ENCODE measurements at regions not wholly inside any gene's neighbourhood (a gene's known extent, or its start where the extent isn't known, plus 50 kb on each side); places are given as distances from the start of the nearest gene placed in this dataset.

- TF ChIP-seq, protein P1, sequence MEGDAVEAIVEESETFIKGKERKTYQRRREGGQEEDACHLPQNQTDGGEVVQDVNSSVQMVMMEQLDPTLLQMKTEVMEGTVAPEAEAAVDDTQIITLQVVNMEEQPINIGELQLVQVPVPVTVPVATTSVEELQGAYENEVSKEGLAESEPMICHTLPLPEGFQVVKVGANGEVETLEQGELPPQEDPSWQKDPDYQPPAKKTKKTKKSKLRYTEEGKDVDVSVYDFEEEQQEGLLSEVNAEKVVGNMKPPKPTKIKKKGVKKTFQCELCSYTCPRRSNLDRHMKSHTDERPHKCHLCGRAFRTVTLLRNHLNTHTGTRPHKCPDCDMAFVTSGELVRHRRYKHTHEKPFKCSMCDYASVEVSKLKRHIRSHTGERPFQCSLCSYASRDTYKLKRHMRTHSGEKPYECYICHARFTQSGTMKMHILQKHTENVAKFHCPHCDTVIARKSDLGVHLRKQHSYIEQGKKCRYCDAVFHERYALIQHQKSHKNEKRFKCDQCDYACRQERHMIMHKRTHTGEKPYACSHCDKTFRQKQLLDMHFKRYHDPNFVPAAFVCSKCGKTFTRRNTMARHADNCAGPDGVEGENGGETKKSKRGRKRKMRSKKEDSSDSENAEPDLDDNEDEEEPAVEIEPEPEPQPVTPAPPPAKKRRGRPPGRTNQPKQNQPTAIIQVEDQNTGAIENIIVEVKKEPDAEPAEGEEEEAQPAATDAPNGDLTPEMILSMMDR (conservative IDR thresholded peaks at IDR 0.05; ENCODE audit: low read depth, low read length), result no peak
- TF ChIP-seq EZH2 (IDR thresholded peaks at IDR 0.05; ENCODE audit: borderline replicate concordance, low read depth, low read length, poor library complexity, severe bottlenecking), result no peak
Observed at GRCh38 chr18:60656553-60656952, 284.0 kb upstream of the MC4R start.

Data from A673 (cell line).